ENCODE measurements at regions not wholly inside any gene's neighbourhood (a gene's known extent, or its start where the extent isn't known, plus 50 kb on each side); places are given as distances from the start of the nearest gene placed in this dataset.
"Not testable (repeated sequence)": the region's sequence is repeated elsewhere in the genome, so short reads cannot be mapped to it uniquely, and the experiment has no call there.

- no peak for DNase-seq (ENCODE audit: low spot score)
Measured at GRCh38 chr4:112946127-112946526, 103.3 kb upstream of the ANK2 start.

- DNase-seq (ENCODE audit: low spot score): no peak
Measured at GRCh38 chr4:112947616-112948015, 101.8 kb upstream of the ANK2 start.

- peak; percentile 5 for DNase-seq (ENCODE audit: low spot score)
Measured at GRCh38 chr4:112951362-112952312, 97.8 kb upstream of the ANK2 start.

- DNase-seq (ENCODE audit: low spot score): no peak
Measured at GRCh38 chr4:112952313-112952700, 97.1 kb upstream of the ANK2 start.

- DNase-seq (ENCODE audit: low spot score): no peak
Measured at GRCh38 chr4:112953262-112953661, 96.2 kb upstream of the ANK2 start.

GRCh38 chr4:112954286-112954685, 95.2 kb upstream of the ANK2 start:
- DNase-seq (ENCODE audit: low spot score): no peak

GRCh38 chr4:112956484-112956896, 93.0 kb upstream of the ANK2 start:
- DNase-seq (ENCODE audit: low spot score): no peak

- DNase-seq (ENCODE audit: low spot score): not testable (repeated sequence)
Measured at GRCh38 chr4:112957764-112958163, 91.7 kb upstream of the ANK2 start.

- no peak for DNase-seq (ENCODE audit: low spot score)
Measured at GRCh38 chr4:112966701-112967488, 82.6 kb upstream of the ANK2 start.

- DNase-seq (ENCODE audit: low spot score): no peak
Measured at GRCh38 chr4:112968451-112969159, 80.8 kb upstream of the ANK2 start.

- no peak for DNase-seq (ENCODE audit: low spot score)
Measured at GRCh38 chr4:112970903-112971302, 78.5 kb upstream of the ANK2 start.

- DNase-seq (ENCODE audit: low spot score): no peak
Measured at GRCh38 chr4:112973750-112974251, 75.7 kb upstream of the ANK2 start.

- no peak for DNase-seq (ENCODE audit: low spot score)
Measured at GRCh38 chr4:112975567-112976355, 73.7 kb upstream of the ANK2 start.

GRCh38 chr4:112978691-112979472, 70.6 kb upstream of the ANK2 start:
- no peak for DNase-seq (ENCODE audit: low spot score)

GRCh38 chr4:112979881-112980421, 69.5 kb upstream of the ANK2 start:
- DNase-seq (ENCODE audit: low spot score): no peak

GRCh38 chr4:112982680-112983079, 66.8 kb upstream of the ANK2 start:
- DNase-seq (ENCODE audit: low spot score): no peak

- no peak for DNase-seq (ENCODE audit: low spot score)
Measured at GRCh38 chr4:112994732-112995464, 54.6 kb upstream of the ANK2 start.

Measured in SW480 (cell line).